Esophagus (tissue), 2 donors: ENCODE measurements at regions not wholly inside any gene's neighbourhood (a gene's known extent, or its start where the extent isn't known, plus 50 kb on each side); places are given as distances from the start of the nearest gene placed in this dataset.
"Not testable (repeated sequence)": the region's sequence is repeated elsewhere in the genome, so short reads cannot be mapped to it uniquely, and the experiment has no call there.

Experiments used
- H3K27ac ChIP-seq, 2 donors: one replicate each; pipeline ENCODE4 v1.5.1; 2013; ENCODE audit warnings: low read depth in 2 of 2, mild to moderate bottlenecking in 2 of 2, inconsistent platforms in 1 of 2, low read length in 1 of 2, moderate library complexity in 1 of 2
- H3K27me3 ChIP-seq, 2 donors: one replicate each; pipeline ENCODE4 v1.6.1; 2013; ENCODE audit warnings: low read length in 2 of 2, control low read depth in 1 of 2, mild to moderate bottlenecking in 1 of 2; ENCODE audit not compliant: insufficient read depth in 2 of 2, control insufficient read depth in 1 of 2
- H3K36me3 ChIP-seq, 2 donors: one replicate each; pipeline ENCODE4 v1.6.1; 2013; ENCODE audit warnings: low read length in 1 of 2; ENCODE audit not compliant: control insufficient read depth in 2 of 2, insufficient read depth in 2 of 2
- H3K4me1 ChIP-seq, 2 donors: one replicate each; pipeline ENCODE4 v1.6.1; 2013; ENCODE audit warnings: low read length in 1 of 2; ENCODE audit not compliant: control insufficient read depth in 2 of 2, insufficient read depth in 2 of 2
- H3K4me3 ChIP-seq, 2 donors: one replicate each; pipeline ENCODE4 v1.5.1; 2013; ENCODE audit warnings: low read length in 2 of 2, mild to moderate bottlenecking in 2 of 2, low read depth in 1 of 2, moderate library complexity in 1 of 2
- H3K9me3 ChIP-seq, 2 donors: one replicate each; pipeline ENCODE4 v1.6.1; 2013; ENCODE audit warnings: mild to moderate bottlenecking in 2 of 2, low read depth in 1 of 2, low read length in 1 of 2, moderate library complexity in 1 of 2; ENCODE audit not compliant: control insufficient read depth in 2 of 2, insufficient read depth in 1 of 2
- WGBS, 2 donors: extraction: QIAGEN DNeasy Blood & Tissue Kit; methylation state at CpG; one replicate each; pipeline ENCODE4 v1.1.7; 2013; 5-methylcytosine and 5-hydroxymethylcytosine counted together
- donor health status: healthy with polysubstance abuse.
- donor health status: Bipolar disorder and iron deficiency.

DNA sequence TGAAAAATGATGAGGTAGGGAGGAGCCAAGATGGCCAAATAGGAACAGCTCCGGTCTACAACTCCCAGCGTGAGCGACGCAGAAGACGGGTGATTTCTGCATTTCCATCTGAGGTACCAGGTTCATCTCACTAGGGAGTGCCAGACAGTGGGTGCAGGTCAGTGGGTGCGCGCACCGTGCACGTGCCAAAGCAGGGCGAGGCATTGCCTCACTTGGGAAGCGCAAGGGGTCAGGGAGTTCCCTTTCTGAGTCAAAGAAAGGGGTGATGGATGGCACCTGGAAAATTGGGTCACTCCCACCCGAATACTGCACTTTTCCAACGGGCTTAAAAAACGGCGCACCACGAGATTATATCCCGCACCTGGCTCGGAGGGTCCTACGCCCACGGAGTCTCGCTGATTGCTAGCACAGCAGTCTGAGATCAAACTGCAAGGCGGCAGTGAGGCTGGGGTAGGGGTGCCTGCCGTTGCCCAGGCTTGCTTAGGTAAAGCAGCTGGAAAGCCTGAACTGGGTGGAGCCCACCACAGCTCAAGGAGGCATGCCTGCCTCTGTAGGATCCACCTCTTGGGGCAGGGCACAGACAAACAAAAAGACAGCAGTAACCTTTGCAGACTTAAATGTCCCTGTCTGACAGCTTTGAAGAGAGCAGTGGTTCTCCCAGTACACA lies 230.5 kb downstream of the GOLGA6L6 start:
- H3K27me3 ChIP-seq, H3K27ac ChIP-seq, H3K9me3 ChIP-seq, H3K36me3 ChIP-seq, H3K4me1 ChIP-seq, H3K4me3 ChIP-seq: not testable (repeated sequence)
- 87 to 90% methylated on average over 22 of the region's 23 CpGs for WGBS, 2 donors

- no peaks in the 10 kb centered on the region for H3K36me3 ChIP-seq
Observed at GRCh38 chr15:20310603-20311002, 231.0 kb downstream of the GOLGA6L6 start.

GRCh38 chr15:20309966-20310365 lies 231.6 kb downstream of the GOLGA6L6 start:
- H3K4me1 ChIP-seq, H3K4me3 ChIP-seq, H3K27me3 ChIP-seq, H3K36me3 ChIP-seq, H3K27ac ChIP-seq: not testable (repeated sequence)
- H3K9me3 ChIP-seq = peaks cover 5 to 15% of the 10 kb centered on the region in 2 donors

More at GRCh38 chr15:20310603-20311002, 231.0 kb downstream of the GOLGA6L6 start:
- H3K27ac ChIP-seq = no peak overlapping the region
- no peak overlapping the region for H3K4me3 ChIP-seq
- no peaks in the 10 kb centered on the region for H3K27me3 ChIP-seq
- H3K9me3 ChIP-seq = peaks cover 4 to 13% of the 10 kb centered on the region in 2 donors
- H3K4me1 ChIP-seq = no peaks in the 10 kb centered on the region

DNA sequence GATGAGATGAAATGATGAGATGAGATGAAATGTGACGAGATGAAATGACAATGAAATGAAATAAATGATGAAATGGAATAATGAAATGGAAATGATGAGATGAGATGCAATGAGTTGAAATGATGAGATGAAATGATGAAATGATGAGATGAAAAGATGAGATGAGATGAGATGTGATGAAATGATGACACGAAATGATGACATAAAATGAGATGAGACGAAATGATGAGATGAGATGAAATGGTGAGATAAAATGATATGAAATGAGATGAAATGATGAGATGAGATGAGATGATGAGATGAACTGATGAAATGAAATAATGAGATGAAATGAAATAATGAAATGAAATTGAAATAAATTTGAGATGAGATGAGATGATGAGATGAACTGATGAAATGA lies 232.2 kb downstream of the GOLGA6L6 start:
- H3K4me1 ChIP-seq, H3K36me3 ChIP-seq, H3K27ac ChIP-seq, H3K4me3 ChIP-seq, H3K27me3 ChIP-seq: not testable (repeated sequence)
- WGBS, 2 donors = 52 to 62% methylated on average over 3 of the region's 3 CpGs
- peaks cover 10 to 20% of the 10 kb centered on the region in 2 donors for H3K9me3 ChIP-seq

DNA sequence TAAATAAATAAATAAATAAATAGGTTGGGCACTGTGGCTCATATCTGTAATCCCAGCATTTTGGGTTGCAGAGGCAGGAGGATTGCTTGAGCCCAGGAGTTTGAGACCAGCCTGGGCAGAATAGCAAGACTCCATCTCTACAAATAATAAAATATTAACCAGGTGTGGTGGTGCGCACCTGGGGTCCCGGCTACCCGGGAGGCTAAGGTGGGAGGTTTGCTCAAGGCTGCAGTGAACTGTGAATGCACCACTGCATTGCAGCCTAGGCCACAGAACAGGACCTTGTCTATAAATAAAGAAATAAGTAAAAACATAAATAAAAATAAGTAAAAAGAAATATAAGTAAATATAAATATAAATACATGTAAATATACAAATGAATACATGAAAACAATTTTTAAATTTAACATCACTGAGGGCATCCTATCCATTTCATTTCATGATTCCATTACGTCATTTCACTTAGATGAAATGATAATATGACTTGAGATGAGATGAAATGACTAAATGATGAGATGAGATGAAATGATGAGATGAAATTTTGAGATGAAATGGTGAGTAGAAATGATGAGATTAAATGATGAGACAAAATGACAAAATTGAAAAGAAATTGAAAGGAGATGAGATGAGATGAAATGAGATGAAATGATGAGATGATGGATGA lies 233.4 kb downstream of the GOLGA6L6 start:
- H3K4me1 ChIP-seq, H3K27me3 ChIP-seq, H3K4me3 ChIP-seq, H3K27ac ChIP-seq, H3K36me3 ChIP-seq: not testable (repeated sequence)
- H3K9me3 ChIP-seq = peaks cover 10 to 26% of the 10 kb centered on the region in 2 donors
- WGBS, 2 donors = 83 to 86% methylated on average over 4 of the region's 4 CpGs

DNA sequence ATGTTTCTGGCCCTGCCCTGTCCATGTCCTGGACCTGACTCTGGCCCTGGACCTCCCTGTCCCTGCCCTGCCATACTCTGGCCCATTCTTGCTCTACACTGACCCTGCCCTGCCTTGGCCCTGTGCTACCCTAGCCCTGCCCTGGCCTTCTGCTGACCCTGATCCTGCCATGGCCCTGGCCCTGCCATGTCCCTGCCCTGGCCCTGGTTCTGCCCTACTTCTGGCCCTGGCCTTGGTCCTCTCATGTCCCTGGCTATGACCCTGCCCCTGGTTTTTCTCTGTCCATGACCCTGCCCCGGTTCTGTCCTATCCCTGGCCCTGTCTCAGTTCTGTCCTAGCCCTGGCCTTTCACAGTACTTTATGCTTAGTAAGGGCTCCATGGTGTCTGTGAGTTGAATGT lies 234.5 kb downstream of the GOLGA6L6 start:
- WGBS, 2 donors = 46 to 63% methylated on average over 1 of the region's 1 CpG
- not testable (repeated sequence) for H3K4me3 ChIP-seq, H3K27ac ChIP-seq, H3K27me3 ChIP-seq, H3K4me1 ChIP-seq, H3K36me3 ChIP-seq
- H3K9me3 ChIP-seq = peaks cover 10 to 27% of the 10 kb centered on the region in 2 donors

GRCh38 chr15:20306497-20307106 lies 235.0 kb downstream of the GOLGA6L6 start:
- not testable (repeated sequence) for H3K4me3 ChIP-seq, H3K4me1 ChIP-seq, H3K27ac ChIP-seq, H3K36me3 ChIP-seq, H3K27me3 ChIP-seq
- peaks cover 12 to 32% of the 10 kb centered on the region in 2 donors for H3K9me3 ChIP-seq
- 57 to 58% methylated on average over 3 of the region's 3 CpGs for WGBS, 2 donors

DNA sequence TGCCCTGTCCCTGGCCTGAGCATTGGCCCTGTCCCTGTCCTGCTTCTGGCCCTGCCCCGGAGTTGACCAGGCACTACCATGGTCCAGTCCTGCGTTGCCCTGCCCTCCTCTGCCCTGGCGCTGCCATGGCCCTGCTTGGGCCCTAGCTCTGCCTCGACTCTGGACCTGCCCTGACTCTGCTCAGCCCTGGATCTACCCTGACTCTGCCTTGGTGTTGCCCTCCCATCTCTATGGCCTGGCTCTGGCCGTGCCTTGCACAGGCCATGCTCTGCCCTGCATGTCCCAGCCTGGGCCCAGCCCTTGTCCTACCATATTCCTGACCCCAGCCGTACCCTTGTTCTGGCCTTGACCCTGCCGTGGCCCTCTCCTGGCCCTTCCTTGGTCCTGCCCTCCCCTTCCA lies 235.7 kb downstream of the GOLGA6L6 start:
- H3K27me3 ChIP-seq, H3K4me3 ChIP-seq, H3K4me1 ChIP-seq, H3K27ac ChIP-seq, H3K36me3 ChIP-seq: not testable (repeated sequence)
- 74 to 79% methylated on average over 7 of the region's 7 CpGs for WGBS, 2 donors
- peaks cover 18 to 39% of the 10 kb centered on the region in 2 donors for H3K9me3 ChIP-seq

- H3K36me3 ChIP-seq, H3K4me3 ChIP-seq, H3K4me1 ChIP-seq, H3K27ac ChIP-seq, H3K27me3 ChIP-seq: not testable (repeated sequence)
- 85 to 87% methylated on average over 6 of the region's 6 CpGs for WGBS, 2 donors
- peaks cover 22 to 45% of the 10 kb centered on the region in 2 donors for H3K9me3 ChIP-seq
Observed at GRCh38 chr15:20305015-20305465, 236.6 kb downstream of the GOLGA6L6 start.
